Fibroblast of villous mesenchyme (primary cell): ENCODE measurements at regions not wholly inside any gene's neighbourhood (a gene's known extent, or its start where the extent isn't known, plus 50 kb on each side); places are given as distances from the start of the nearest gene placed in this dataset.
A peak's percentile ranks its signal among the peaks of the same experiment; 100 is the strongest.

ENCODE experiments used
- DNase-seq: peaks from one replicate; pipeline ENCODE4 v3.0.0-alpha.2; 2010; ENCODE audit warnings: low read depth
- H3K4me3 ChIP-seq: 2 replicates; pipeline ENCODE4 v1.5.1; 2011; ENCODE audit warnings: low read depth, mild to moderate bottlenecking, low read length
- TF ChIP-seq, protein P1 (sequence below): IDR thresholded peaks from 2 replicates; pipeline ENCODE4 v1.5.1; 2012; ENCODE audit warnings: low read depth, mild to moderate bottlenecking, low read length; ENCODE audit not compliant: insufficient read depth

DNA sequence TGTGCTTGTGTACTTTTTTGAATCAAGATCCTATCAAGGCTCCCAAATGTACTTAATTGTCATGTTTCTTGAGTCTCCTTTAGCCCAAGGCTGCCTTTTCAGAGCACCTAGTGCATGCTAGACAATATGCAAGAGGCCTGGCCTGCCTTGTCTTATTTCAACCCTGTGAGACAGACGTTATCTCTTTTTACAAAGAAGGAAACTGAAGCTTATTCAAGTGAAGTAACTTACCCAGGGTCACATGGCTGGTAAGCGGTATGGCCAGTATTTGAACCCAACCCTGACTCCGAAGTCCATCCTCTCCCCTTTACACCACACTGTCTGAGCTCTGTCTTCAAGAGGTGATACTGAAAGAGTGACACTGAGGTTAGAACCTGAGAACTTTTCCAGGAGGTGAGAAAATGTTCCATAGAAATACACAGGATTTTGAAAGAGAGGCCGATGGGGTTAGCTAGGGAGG is 505.1 kb downstream of the FOXO1 start:
- no peak for DNase-seq
- TF ChIP-seq, protein P1, sequence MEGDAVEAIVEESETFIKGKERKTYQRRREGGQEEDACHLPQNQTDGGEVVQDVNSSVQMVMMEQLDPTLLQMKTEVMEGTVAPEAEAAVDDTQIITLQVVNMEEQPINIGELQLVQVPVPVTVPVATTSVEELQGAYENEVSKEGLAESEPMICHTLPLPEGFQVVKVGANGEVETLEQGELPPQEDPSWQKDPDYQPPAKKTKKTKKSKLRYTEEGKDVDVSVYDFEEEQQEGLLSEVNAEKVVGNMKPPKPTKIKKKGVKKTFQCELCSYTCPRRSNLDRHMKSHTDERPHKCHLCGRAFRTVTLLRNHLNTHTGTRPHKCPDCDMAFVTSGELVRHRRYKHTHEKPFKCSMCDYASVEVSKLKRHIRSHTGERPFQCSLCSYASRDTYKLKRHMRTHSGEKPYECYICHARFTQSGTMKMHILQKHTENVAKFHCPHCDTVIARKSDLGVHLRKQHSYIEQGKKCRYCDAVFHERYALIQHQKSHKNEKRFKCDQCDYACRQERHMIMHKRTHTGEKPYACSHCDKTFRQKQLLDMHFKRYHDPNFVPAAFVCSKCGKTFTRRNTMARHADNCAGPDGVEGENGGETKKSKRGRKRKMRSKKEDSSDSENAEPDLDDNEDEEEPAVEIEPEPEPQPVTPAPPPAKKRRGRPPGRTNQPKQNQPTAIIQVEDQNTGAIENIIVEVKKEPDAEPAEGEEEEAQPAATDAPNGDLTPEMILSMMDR = no peak
- H3K4me3 ChIP-seq = no peak overlapping the region

DNA sequence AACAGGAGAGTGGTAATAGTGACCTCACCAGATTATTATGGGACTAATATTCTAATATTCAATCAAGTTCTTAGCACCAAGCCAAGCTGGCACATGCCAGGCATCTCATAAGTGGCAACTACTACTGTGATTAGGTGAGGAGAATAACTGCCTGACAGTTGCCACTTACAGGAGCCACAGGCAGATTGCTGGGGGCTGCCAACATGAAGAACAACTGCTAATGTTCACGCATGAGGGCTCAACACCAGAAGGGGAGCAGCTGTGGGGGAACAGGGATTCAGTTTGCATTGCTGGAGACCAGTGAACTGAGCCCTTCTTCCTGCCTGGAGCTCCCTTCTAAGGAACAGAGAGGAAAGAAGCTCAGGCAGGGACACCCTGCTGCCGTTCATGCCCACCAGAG is 504.5 kb downstream of the FOXO1 start:
- DNase-seq = no peak
- TF ChIP-seq, protein P1 = no peak
- H3K4me3 ChIP-seq = no peak overlapping the region

DNA sequence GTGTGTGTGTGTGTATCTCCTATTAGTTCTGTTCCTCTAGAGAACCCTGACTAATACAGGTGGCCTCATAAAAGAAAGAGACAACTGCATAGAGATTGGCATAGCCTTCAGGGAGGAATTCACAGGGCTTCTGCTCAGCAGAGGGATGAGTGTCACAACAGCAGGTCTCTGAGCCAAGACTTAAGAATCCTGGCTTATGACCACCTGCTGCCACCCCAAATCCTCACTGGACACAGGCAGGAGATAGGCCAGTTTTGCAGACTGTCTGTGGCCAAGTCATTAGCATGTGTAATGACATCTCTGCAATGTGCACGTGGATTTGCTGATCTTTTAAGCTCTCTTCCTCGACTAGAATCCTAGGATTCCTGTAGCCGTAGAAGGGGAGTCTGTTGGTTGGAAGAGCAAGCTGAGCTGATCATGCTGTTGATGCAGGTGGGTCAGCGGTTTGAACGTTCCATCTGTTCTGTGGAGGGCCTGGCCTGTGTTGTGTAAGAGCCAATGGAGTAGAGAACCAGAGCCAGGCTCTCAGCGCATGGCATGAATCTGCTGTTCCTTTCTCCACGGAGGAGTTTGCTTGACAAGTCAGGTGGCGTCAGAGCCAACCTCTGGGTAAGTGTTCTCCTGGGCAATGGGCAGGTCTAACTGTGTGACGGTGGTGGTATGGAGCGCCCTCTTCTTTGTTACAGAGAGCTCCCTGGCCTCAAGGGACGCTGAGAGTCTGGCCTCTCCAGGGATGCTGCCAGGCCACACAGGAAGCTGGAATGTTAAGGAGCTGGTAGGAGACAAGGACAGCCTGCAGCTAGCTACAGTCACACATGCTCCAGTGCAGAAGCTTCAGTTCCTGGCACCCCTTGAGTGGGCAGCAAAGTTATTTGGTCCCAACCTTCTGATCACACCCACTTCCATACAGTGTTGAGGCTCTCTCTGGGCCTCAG is 503.1 kb downstream of the FOXO1 start:
- H3K4me3 ChIP-seq = no peak overlapping the region
- no peak for DNase-seq
- TF ChIP-seq, protein P1 = no peak

DNA sequence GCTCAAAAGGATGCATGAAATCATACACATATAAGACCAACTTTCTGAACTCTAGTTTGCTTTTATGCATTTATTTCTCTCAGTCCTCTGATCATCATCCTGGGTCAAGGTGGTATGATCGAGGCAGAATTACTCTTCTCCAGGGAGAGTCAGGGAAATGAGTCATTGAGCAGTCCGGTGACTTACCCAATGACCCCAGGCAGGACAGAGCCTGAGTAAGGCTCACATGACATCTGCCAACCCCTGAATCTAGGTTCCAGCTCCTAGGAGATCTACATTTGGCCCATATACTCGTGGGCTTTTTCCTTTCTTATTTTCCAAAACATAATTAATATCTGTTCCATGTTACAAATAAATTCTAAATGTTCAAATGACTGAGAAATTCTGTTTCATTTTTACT is 502.3 kb downstream of the FOXO1 start:
- TF ChIP-seq, protein P1 = no peak
- peak; percentile 76 for DNase-seq
- no peak overlapping the region for H3K4me3 ChIP-seq

DNA sequence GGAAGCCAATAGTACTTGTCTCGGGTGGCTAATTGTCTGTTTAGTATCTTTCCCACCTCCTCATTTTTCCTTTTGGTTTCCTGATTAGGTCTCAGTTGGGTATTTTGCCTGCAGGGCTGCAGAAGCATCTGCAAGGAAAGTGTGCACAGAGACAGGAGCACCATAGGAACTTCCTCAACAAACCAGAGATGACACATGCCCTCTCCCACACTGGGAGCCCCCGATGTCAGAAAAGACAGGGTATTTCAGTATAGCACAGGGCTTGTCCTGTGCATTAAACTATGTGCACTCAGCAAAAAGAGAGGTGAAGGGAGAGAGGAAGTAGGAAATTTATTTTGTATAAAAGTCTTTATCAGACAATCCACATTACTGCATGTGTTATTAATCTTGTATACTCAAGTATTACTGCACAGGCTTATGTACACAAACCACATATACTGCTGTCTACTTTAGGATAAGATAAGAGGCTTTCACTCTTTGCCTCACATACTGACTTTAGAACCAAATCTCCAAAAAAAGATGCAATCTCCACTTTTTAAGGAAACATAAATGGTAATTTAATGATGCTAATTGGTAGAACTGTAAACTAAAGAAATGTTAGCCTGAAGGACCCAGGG is 501.0 kb downstream of the FOXO1 start:
- TF ChIP-seq, protein P1 = no peak
- DNase-seq = peak; percentile 28
- H3K4me3 ChIP-seq = no peak overlapping the region

DNA sequence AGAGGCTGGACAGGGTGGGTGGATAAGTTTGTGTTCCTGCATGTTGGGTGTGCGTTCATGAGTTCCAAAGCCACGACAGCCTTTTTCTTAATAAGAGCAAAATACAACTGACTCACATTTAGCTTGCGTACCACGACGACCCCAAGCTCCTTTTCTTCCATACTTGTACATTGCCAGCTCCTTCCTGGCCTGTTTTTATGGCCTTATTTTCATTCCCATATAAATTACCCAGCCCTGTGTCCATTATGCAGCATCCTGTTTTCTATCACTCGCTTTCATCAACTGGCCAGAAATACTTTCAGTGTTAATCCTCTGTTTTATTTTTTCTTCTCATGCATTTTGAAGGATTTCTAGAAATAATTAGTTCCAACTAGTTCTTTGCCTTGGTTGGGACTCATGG is 499.1 kb downstream of the FOXO1 start:
- DNase-seq = peak; percentile 88
- H3K4me3 ChIP-seq = no peak overlapping the region
- TF ChIP-seq, protein P1 = no peak
